ENCODE measurements at regions not wholly inside any gene's neighbourhood (a gene's known extent, or its start where the extent isn't known, plus 50 kb on each side); places are given as distances from the start of the nearest gene placed in this dataset.

- no peak for TF ChIP-seq CTCF (IDR thresholded peaks at IDR 0.05)
- no peak for TF ChIP-seq POLR2A (IDR thresholded peaks at IDR 0.05)
Observed at GRCh38 chr9:107080130-107080529, 202.9 kb upstream of the RAD23B start.
